Adrenal gland (tissue), 9 donors: ENCODE measurements at regions not wholly inside any gene's neighbourhood (a gene's known extent, or its start where the extent isn't known, plus 50 kb on each side); places are given as distances from the start of the nearest gene placed in this dataset.

ENCODE experiments used
- DNase-seq, 7 donors: peaks; one replicate each; pipeline ENCODE4 v3.0.0-alpha.2; 2019 to 2020
- H3K27ac ChIP-seq, 5 donors: fragments of 200-600 bp; sonication (generic) in 4 of 5; 1 replicate in 3 of 5; 2 replicates in 2 of 5; pipeline versions ENCODE4 v1.5.1 to v1.8.0; 2016 to 2020; ENCODE audit warnings: mild to moderate bottlenecking in 1 of 5
- H3K27me3 ChIP-seq: fragments of 200-600 bp; 2 replicates; pipeline ENCODE4 v1.8.0; 2021
- H3K36me3 ChIP-seq, 2 donors: fragments of 200-600 bp; replicated peaks in 1 of 2; 1 replicate in 1 of 2; 2 replicates in 1 of 2; pipeline versions ENCODE4 v1.5.1 to v1.8.0; 2018 to 2022
- H3K4me1 ChIP-seq, 2 donors: fragments of 200-600 bp; replicated peaks in 1 of 2; 1 replicate in 1 of 2; 2 replicates in 1 of 2; pipeline versions ENCODE4 v1.5.1 to v1.8.0; 2018 to 2021
- H3K4me3 ChIP-seq, 4 donors: fragments of 200-600 bp; sonication (generic) in 3 of 4; one replicate each; pipeline ENCODE4 v1.5.1; 2016 to 2018
- H3K9me3 ChIP-seq, 3 donors: fragments of 200-600 bp; sonication (generic) in 1 of 3; replicated peaks in 1 of 3; 1 replicate in 2 of 3; 2 replicates in 1 of 3; pipeline versions ENCODE4 v1.5.1 to v1.8.0; 2016 to 2021
- POLR2A ChIP-seq, 2 donors: fragments of 450-650 bp; IDR thresholded peaks; one replicate each; pipeline ENCODE4 v1.6.1; 2017; ENCODE audit warnings: antibody characterized with exemption in 2 of 2, mild to moderate bottlenecking in 2 of 2, moderate library complexity in 1 of 2
- WGBS, 4 donors: extraction: QIAGEN DNeasy Blood & Tissue Kit in 2 of 4; methylation state at CpG; one replicate each; pipeline versions ENCODE4 v1.1.5 to v1.1.7; 2013 to 2017; 5-methylcytosine and 5-hydroxymethylcytosine counted together
- intact Hi-C, 2 donors: fragments of 100-400 bp; cut with DNase I; formaldehyde crosslinking; loops; one replicate each; pipeline versions ENCODE4 v1.14.1 to v1.15.0; 2022 to 2023
- TF ChIP-seq, protein P1 (sequence below), 6 experiments: fragments of 450-650 bp in 4 of 6; fragments of 200-600 bp in 2 of 6; sonication (generic) in 1 of 6; IDR thresholded peaks; 1 replicate in 5 of 6; 2 replicates in 1 of 6; pipeline versions ENCODE4 v1.5.1 to v1.8.0; 2016 to 2021; ENCODE audit warnings: antibody characterized with exemption in 6 of 6, mild to moderate bottlenecking in 2 of 6, moderate library complexity in 1 of 6
- donor health status: healthy with polysubstance abuse.
- donor health status: Bipolar disorder and iron deficiency.
- donor health status: DM: yes; HTN: yes; CAD: no.
- donor health status: DM: no; HTN: no; CAD: no.
- donor health status: DM: no; HTN: no; CAD: no.

DNA sequence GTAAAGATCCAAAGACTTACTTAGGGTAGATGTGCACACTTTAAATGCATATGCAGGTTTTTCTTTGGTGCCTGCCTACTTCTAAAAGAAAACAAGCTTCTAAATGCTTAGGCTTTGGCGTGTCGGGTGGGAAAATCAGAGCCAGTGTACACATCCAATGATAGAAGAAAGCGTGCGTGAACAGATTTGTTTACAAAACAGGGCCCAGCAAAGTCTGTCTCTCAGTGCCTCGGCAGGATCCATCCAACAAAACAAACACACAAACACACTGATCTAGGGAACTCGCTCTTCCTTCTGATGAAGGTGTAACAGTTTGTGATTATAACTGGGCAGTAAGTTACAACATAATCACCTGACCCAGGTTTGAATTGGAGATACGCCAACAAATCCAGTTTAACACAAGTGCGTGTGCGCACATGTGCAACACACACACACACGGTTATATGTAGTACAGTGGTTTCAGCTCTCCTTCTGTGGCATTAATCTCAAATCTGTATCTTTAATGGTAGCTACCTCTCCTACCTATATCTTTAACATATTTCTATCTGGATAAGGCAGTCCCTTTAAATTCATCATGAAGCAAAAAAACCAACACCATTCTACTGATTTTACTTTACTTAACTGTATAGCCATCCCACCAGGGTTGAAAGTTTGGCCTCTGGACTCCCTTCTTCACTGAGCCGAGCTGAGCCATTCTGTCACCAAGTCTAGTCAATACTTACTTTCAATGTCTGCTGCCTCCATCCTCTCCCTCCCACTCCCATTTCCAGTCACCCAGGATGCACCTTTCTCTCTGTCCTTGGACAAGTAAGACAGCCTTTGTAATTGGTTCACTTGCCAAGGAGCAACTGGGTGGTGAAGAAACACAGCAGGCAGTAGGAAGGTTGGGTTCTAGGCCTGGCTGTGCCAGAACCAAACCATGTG lies 184.4 kb upstream of the KLF14 start:
- intact Hi-C loops, result no loop called here
- Histone ChIP-seq H3K36me3 (no peaks in the 10 kb centered on the region), H3K27me3 (no peaks in the 10 kb centered on the region), H3K4me1 (peaks cover 53 to 94% of the 10 kb centered on the region in 2 donors), H3K27ac (peak overlapping the region in 2 of 5 donors; percentile 45 to 86), H3K4me3 (no peak overlapping the region), H3K9me3 (no peaks in the 10 kb centered on the region)
- WGBS, 4 donors, result 89 to 96% (median 95%) methylated on average over 11 of the region's 11 CpGs
- TF ChIP-seq, protein P1, sequence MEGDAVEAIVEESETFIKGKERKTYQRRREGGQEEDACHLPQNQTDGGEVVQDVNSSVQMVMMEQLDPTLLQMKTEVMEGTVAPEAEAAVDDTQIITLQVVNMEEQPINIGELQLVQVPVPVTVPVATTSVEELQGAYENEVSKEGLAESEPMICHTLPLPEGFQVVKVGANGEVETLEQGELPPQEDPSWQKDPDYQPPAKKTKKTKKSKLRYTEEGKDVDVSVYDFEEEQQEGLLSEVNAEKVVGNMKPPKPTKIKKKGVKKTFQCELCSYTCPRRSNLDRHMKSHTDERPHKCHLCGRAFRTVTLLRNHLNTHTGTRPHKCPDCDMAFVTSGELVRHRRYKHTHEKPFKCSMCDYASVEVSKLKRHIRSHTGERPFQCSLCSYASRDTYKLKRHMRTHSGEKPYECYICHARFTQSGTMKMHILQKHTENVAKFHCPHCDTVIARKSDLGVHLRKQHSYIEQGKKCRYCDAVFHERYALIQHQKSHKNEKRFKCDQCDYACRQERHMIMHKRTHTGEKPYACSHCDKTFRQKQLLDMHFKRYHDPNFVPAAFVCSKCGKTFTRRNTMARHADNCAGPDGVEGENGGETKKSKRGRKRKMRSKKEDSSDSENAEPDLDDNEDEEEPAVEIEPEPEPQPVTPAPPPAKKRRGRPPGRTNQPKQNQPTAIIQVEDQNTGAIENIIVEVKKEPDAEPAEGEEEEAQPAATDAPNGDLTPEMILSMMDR (IDR thresholded peaks at IDR 0.05), result no peak
- no peak for TF ChIP-seq POLR2A (IDR thresholded peaks at IDR 0.05)
- DNase-seq, result peak in 1 of 7 donors; percentile 9

DNA sequence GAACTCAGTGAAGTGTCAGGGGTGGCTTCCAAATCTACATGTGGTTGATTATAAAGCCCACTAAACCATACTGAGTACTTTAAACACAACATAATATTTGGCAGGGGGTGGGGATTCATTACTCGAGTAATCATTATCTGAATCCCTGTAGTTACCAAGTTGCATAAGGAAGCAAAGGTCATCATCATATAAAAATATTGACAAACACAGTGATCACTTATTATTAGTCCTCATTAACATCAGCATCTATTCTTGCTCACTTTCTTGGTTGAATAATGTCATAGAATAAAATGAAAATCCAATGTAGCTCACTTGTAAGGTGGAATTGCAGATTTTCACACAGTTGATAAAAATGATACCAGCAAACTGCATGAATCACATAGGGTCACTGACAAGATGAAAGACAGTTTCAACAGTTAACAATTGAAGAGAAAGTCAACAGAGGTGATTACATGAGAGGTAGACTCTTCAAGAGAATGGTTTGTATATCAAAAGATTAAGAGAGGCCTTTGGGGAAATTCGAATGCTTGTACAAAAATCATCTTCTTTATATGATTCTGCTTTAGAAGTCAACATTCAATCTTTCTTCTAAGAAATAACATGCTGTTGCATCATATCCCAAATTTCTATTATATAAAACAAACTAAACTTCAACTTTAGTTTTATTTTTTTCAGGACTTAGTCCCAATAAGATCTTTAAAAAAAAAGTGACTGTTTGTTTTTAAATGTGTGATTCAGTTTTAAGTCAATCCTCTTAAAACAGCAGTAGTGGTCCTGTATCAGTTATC lies 185.5 kb upstream of the KLF14 start:
- WGBS, 4 donors, result 69 to 79% (median 77%) methylated on average over 2 of the region's 2 CpGs
- H3K36me3 ChIP-seq, result no peaks in the 10 kb centered on the region
- no peaks in the 10 kb centered on the region for H3K27me3 ChIP-seq
- peaks cover 44 to 94% of the 10 kb centered on the region in 2 donors for H3K4me1 ChIP-seq
- peak overlapping the region in 2 of 5 donors; percentile 45 to 86 for H3K27ac ChIP-seq
- no peak overlapping the region for H3K4me3 ChIP-seq
- TF ChIP-seq POLR2A (IDR thresholded peaks at IDR 0.05), result no peak
- TF ChIP-seq, protein P1 (IDR thresholded peaks at IDR 0.05), result no peak
- no peak for DNase-seq
- intact Hi-C loops, result no loop called here
- H3K9me3 ChIP-seq, result no peaks in the 10 kb centered on the region

DNA sequence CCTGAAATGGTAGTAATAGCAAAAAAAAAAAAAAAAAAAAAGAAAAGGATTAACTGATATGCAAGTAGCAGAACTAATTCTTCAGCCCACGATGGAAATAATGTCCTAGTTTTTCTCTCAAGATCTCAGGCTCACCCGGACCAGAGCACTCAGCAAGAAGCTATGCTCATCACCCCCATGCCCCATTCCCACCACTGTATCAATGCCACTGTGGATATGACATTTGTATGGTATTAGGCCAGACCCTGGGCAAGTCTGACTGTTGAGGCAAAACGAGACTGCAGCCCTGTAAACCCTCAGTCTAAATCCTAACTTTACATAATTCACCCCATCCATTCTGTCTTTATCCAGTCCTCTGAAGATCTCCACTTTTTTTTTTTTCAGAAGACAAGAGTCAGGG lies 186.1 kb upstream of the KLF14 start:
- Histone ChIP-seq H3K27me3 (no peaks in the 10 kb centered on the region), H3K36me3 (no peaks in the 10 kb centered on the region), H3K4me3 (no peak overlapping the region), H3K4me1 (peaks cover 38 to 92% of the 10 kb centered on the region in 2 donors), H3K27ac (peak overlapping the region in 2 of 5 donors; percentile 86 to 89), H3K9me3 (no peaks in the 10 kb centered on the region)
- TF ChIP-seq POLR2A (IDR thresholded peaks at IDR 0.05), result no peak
- TF ChIP-seq, protein P1 (IDR thresholded peaks at IDR 0.05), result no peak
- intact Hi-C loops, result no loop called here
- WGBS, 4 donors, result 76 to 89% (median 85%) methylated on average over 3 of the region's 3 CpGs
- no peak for DNase-seq
